Occipital lobe (tissue), 1 donor: ENCODE measurements at regions not wholly inside any gene's neighbourhood (a gene's known extent, or its start where the extent isn't known, plus 50 kb on each side); places are given as distances from the start of the nearest gene placed in this dataset.
A peak's percentile ranks its signal among the peaks of the same experiment; 100 is the strongest.
"Not testable (repeated sequence)": the region's sequence is repeated elsewhere in the genome, so short reads cannot be mapped to it uniquely, and the experiment has no call there.

ENCODE experiments used
- DNase-seq: peaks from one replicate; lab custom pipeline; 2025; lab: John Stamatoyannopoulos, UW

- DNase-seq: no peak
Measured at GRCh38 chr3:29026959-29027358, 253.9 kb upstream of the RBMS3 start.

- not testable (repeated sequence) for DNase-seq
Measured at GRCh38 chr3:29031175-29031574, 249.7 kb upstream of the RBMS3 start.

- DNase-seq: no peak
Measured at GRCh38 chr3:29033511-29033910, 247.4 kb upstream of the RBMS3 start.

GRCh38 chr3:29050155-29050554, 230.7 kb upstream of the RBMS3 start:
- no peak for DNase-seq

- DNase-seq: no peak
Measured at GRCh38 chr3:29057326-29057725, 223.5 kb upstream of the RBMS3 start.

- no peak for DNase-seq
Measured at GRCh38 chr3:29064085-29064484, 216.8 kb upstream of the RBMS3 start.

- DNase-seq: peak; percentile 53
Measured at GRCh38 chr3:29065211-29065785, 215.6 kb upstream of the RBMS3 start.

GRCh38 chr3:29067007-29067406, 213.9 kb upstream of the RBMS3 start:
- DNase-seq: no peak

- no peak for DNase-seq
Measured at GRCh38 chr3:29070959-29071634, 209.8 kb upstream of the RBMS3 start.

- DNase-seq: no peak
Measured at GRCh38 chr3:29072611-29073010, 208.3 kb upstream of the RBMS3 start.

GRCh38 chr3:29077356-29077755, 203.5 kb upstream of the RBMS3 start:
- no peak for DNase-seq

GRCh38 chr3:29079358-29079757, 201.5 kb upstream of the RBMS3 start:
- no peak for DNase-seq

- no peak for DNase-seq
Measured at GRCh38 chr3:29080967-29081366, 199.9 kb upstream of the RBMS3 start.

GRCh38 chr3:29083081-29083480, 197.8 kb upstream of the RBMS3 start:
- no peak for DNase-seq

GRCh38 chr3:29083676-29084075, 197.2 kb upstream of the RBMS3 start:
- DNase-seq: no peak

GRCh38 chr3:29088579-29088978, 192.3 kb upstream of the RBMS3 start:
- DNase-seq: no peak

- DNase-seq: no peak
Measured at GRCh38 chr3:29090912-29091597, 189.8 kb upstream of the RBMS3 start.

- DNase-seq: no peak
Measured at GRCh38 chr3:29091599-29092189, 189.2 kb upstream of the RBMS3 start.

GRCh38 chr3:29092348-29092747, 188.5 kb upstream of the RBMS3 start:
- no peak for DNase-seq

- no peak for DNase-seq
Measured at GRCh38 chr3:29099296-29099695, 181.6 kb upstream of the RBMS3 start.

- no peak for DNase-seq
Measured at GRCh38 chr3:29099775-29100174, 181.1 kb upstream of the RBMS3 start.

GRCh38 chr3:29100292-29100691, 180.6 kb upstream of the RBMS3 start:
- DNase-seq: no peak

GRCh38 chr3:29128001-29128400, 152.9 kb upstream of the RBMS3 start:
- DNase-seq: no peak
